Transverse colon (tissue), 3 donors: ENCODE measurements at regions not wholly inside any gene's neighbourhood (a gene's known extent, or its start where the extent isn't known, plus 50 kb on each side); places are given as distances from the start of the nearest gene placed in this dataset.

Source experiments
- CTCF ChIP-seq, 5 experiments: fragments of 200-600 bp in 3 of 5; fragments of 450-650 bp in 2 of 5; sonication (generic) in 3 of 5; IDR thresholded peaks; 1 replicate in 2 of 5; 2 replicates in 3 of 5; pipeline ENCODE4 v1.5.1; 2016 to 2017; ENCODE audit warnings: antibody characterized with exemption in 5 of 5, inconsistent platforms in 3 of 5, mild to moderate bottlenecking in 2 of 5, moderate library complexity in 1 of 5
- EP300 ChIP-seq: sonication (generic); formaldehyde crosslinking; IDR thresholded peaks from one replicate; pipeline ENCODE4 v1.6.1; 2017; ENCODE audit warnings: antibody characterized with exemption, low read depth
- POLR2A ChIP-seq: fragments of 450-650 bp; IDR thresholded peaks from one replicate; pipeline ENCODE4 v1.6.1; 2016; ENCODE audit warnings: antibody characterized with exemption, mild to moderate bottlenecking, moderate library complexity

GRCh38 chr10:78427497-78428031, 393.9 kb downstream of the RPS24 start:
- TF ChIP-seq CTCF (IDR thresholded peaks at IDR 0.05) (no peak), EP300 (no peak), POLR2A (no peak)
